B cell (primary cell): ENCODE measurements at regions not wholly inside any gene's neighbourhood (a gene's known extent, or its start where the extent isn't known, plus 50 kb on each side); places are given as distances from the start of the nearest gene placed in this dataset.

ENCODE experiments used
- ATAC-seq: fragments of 200-7000 bp; cut with Tn5 transposase; one replicate; pipeline ENCODE4 v1.10.0; 2021; ENCODE audit warnings: low read depth, mild to moderate bottlenecking, moderate number of reproducible peaks, moderate library complexity
- CTCF ChIA-PET: fragments of 350-600 bp; sonication (Branson Sonifier 250); formaldehyde crosslinking; loops from one replicate; lab custom pipeline; 2021; ENCODE audit warnings: antibody characterized with exemption, inconsistent platforms; lab: Charles Lee
- POLR2A ChIA-PET: fragments of 350-600 bp; sonication (Branson Sonifier 250); formaldehyde crosslinking; loops from one replicate; lab custom pipeline; 2021; ENCODE audit warnings: antibody characterized with exemption; lab: Charles Lee
- DNase-seq: peaks from one replicate; pipeline ENCODE4 v3.0.0; 2013
- H2AFZ ChIP-seq: 2 replicates; pipeline ENCODE4 v1.6.1; 2012; ENCODE audit warnings: mild to moderate bottlenecking, low read depth, low read length; ENCODE audit not compliant: insufficient read depth, poor library complexity, severe bottlenecking
- H3K27ac ChIP-seq, 2 donors: 1 replicate in 1 of 2; 2 replicates in 1 of 2; pipeline ENCODE4 v1.5.1; 2012 to 2013; ENCODE audit warnings: low read length in 2 of 2, mild to moderate bottlenecking in 2 of 2, moderate library complexity in 1 of 2
- H3K27me3 ChIP-seq, 4 experiments: fragments of 200-600 bp in 1 of 4; sonication (generic) in 1 of 4; replicated peaks in 1 of 4; 1 replicate in 2 of 4; 2 replicates in 2 of 4; pipeline versions ENCODE4 v1.6.1 to v1.7.0; 2013 to 2016; ENCODE audit warnings: low read length in 3 of 4, mild to moderate bottlenecking in 2 of 4, mixed read lengths in 1 of 4, moderate library complexity in 1 of 4; ENCODE audit not compliant: insufficient read depth in 4 of 4, control insufficient read depth in 3 of 4; ENCODE audit errors: control extremely low read depth in 1 of 4
- H3K36me3 ChIP-seq, 2 experiments: replicated peaks in 1 of 2; 1 replicate in 1 of 2; 2 replicates in 1 of 2; pipeline versions ENCODE4 v1.6.1 to v1.7.1; 2013; ENCODE audit warnings: low read length in 1 of 2; ENCODE audit not compliant: insufficient read depth in 2 of 2, control insufficient read depth in 1 of 2; ENCODE audit errors: control extremely low read depth in 1 of 2, extremely low read depth in 1 of 2
- H3K4me1 ChIP-seq, 2 donors: fragments of 200-600 bp in 1 of 2; sonication (generic) in 1 of 2; 1 replicate in 1 of 2; 2 replicates in 1 of 2; pipeline versions ENCODE4 v1.5.1 to v1.6.1; 2013 to 2017; ENCODE audit warnings: low read length in 2 of 2; ENCODE audit not compliant: control insufficient read depth in 2 of 2, insufficient read depth in 2 of 2
- H3K4me2 ChIP-seq: replicated peaks from 2 replicates; pipeline ENCODE3; 2012; ENCODE audit warnings: mild to moderate bottlenecking, low read depth, low read length; ENCODE audit not compliant: poor library complexity, severe bottlenecking
- H3K4me3 ChIP-seq, 5 experiments: fragments of 200-600 bp in 1 of 5; sonication (generic) in 1 of 5; 1 replicate in 3 of 5; 2 replicates in 2 of 5; pipeline versions ENCODE4 v1.5.1 to v1.7.0; 2011 to 2016; ENCODE audit warnings: low read length in 4 of 5, mild to moderate bottlenecking in 4 of 5, low read depth in 2 of 5, control low read depth in 1 of 5, moderate library complexity in 1 of 5; ENCODE audit not compliant: insufficient read depth in 1 of 5; ENCODE audit errors: control extremely low read depth in 1 of 5, extremely low read depth in 1 of 5
- H3K79me2 ChIP-seq: fragments of 200-600 bp; sonication (generic); one replicate; pipeline ENCODE4 v1.6.0; 2016; ENCODE audit warnings: low read length; ENCODE audit not compliant: control insufficient read depth, insufficient read depth
- H3K9ac ChIP-seq: fragments of 200-600 bp; sonication (generic); 2 replicates; pipeline ENCODE4 v1.6.1; 2017; ENCODE audit warnings: mild to moderate bottlenecking, low read length, moderate library complexity
- H3K9me3 ChIP-seq, 3 donors: one replicate each; pipeline versions ENCODE4 v1.6.1 to v1.7.1; 2013; ENCODE audit warnings: low read length in 2 of 3; ENCODE audit not compliant: control insufficient read depth in 2 of 3, insufficient read depth in 1 of 3; ENCODE audit errors: control extremely low read depth in 1 of 3
- H4K20me1 ChIP-seq: 2 replicates; pipeline ENCODE4 v1.6.0; 2012; ENCODE audit warnings: mild to moderate bottlenecking, low read length; ENCODE audit not compliant: insufficient read depth, control insufficient read depth, poor library complexity, severe bottlenecking
- H3K27ac Mint-ChIP-seq: one replicate; pipeline ENCODE4 v1.8.0; 2021; ENCODE audit warnings: mixed read lengths
- H3K27me3 Mint-ChIP-seq: one replicate; pipeline ENCODE4 v1.8.0; 2021; ENCODE audit warnings: mixed read lengths
- H3K4me1 Mint-ChIP-seq: one replicate; pipeline ENCODE4 v1.8.0; 2021; ENCODE audit warnings: mixed read lengths
- H3K4me3 Mint-ChIP-seq: one replicate; pipeline ENCODE4 v1.8.0; 2021; ENCODE audit warnings: mixed read lengths
- H3K9me3 Mint-ChIP-seq: one replicate; pipeline ENCODE4 v1.8.0; 2022; ENCODE audit warnings: mixed read lengths; ENCODE audit not compliant: insufficient read depth
- EZH2 ChIP-seq: IDR thresholded peaks from 2 replicates; pipeline ENCODE4 v1.6.1; 2012; ENCODE audit warnings: borderline replicate concordance, low read depth, mild to moderate bottlenecking, moderate library complexity, low read length; ENCODE audit not compliant: insufficient read depth, poor library complexity, severe bottlenecking
- WGBS: methylation state at CpG from one replicate; pipeline ENCODE4 v1.1.5; 2013; ENCODE audit warnings: missing lambda C conversion rate; ENCODE audit not compliant: insufficient coverage; 5-methylcytosine and 5-hydroxymethylcytosine counted together
- intact Hi-C: fragments of 100-400 bp; cut with micrococcal nuclease; formaldehyde crosslinking; loops from one replicate; pipeline ENCODE4 v1.10.0; 2022
- TF ChIP-seq, protein P1 (sequence below): fragments of 200-600 bp; IDR thresholded peaks from one replicate; pipeline ENCODE4 v1.8.0; 2022; ENCODE audit warnings: antibody characterized with exemption, mild to moderate bottlenecking

DNA sequence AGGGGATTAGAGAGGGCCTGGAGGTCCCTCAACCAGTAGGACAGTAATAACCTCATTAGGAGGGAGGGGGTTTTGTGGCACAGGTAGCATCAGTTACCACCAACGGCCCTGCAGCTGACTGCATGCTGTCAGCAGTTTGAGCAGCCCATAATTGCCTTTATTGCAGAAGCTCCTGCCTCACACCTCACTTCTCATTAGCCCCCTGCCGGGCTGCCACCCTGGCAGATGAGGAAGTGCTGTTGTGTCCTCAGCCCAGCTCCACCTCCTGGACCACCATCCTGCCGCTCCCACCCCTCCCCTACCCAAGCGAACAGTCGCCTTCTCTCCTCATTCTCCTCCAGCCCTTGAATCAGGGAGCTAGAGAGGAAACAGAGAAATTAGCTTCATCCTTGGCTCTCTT, 237.4 kb downstream of the LMX1A start:
- Histone ChIP-seq H3K9me3 (no peaks in the 10 kb centered on the region), H3K27ac (no peak overlapping the region), H3K36me3 (no peaks in the 10 kb centered on the region), H3K79me2 (no peaks in the 10 kb centered on the region), H3K9ac (no peak overlapping the region), H3K4me1 (no peaks in the 10 kb centered on the region), H3K4me3 (no peak overlapping the region), H4K20me1 (no peaks in the 10 kb centered on the region), H3K4me2 (no peak overlapping the region), H2AFZ (no peak overlapping the region), H3K27me3 (peaks cover 0 to 12% (median 2%) of the 10 kb centered on the region in 4 experiments)
- Mint-ChIP-seq H3K4me3 (no peak overlapping the region), H3K27me3 (peaks cover 40% of the 10 kb centered on the region), H3K9me3 (no peaks in the 10 kb centered on the region), H3K4me1 (no peaks in the 10 kb centered on the region), H3K27ac (no peak overlapping the region)
- ChIA-PET POLR2A (no interaction called here), CTCF (interaction anchor here (1.0 to 1.7 kb wide), 3 partner anchors 10 to 473 kb away, joined by 3 to 5 read pairs (median 4); no protein-coding TSS in a partner anchor)
- whole genome bisulfite sequencing: 10% methylated on average over 2 of the region's 5 CpGs
- DNase-seq: no peak
- TF ChIP-seq, protein P1, sequence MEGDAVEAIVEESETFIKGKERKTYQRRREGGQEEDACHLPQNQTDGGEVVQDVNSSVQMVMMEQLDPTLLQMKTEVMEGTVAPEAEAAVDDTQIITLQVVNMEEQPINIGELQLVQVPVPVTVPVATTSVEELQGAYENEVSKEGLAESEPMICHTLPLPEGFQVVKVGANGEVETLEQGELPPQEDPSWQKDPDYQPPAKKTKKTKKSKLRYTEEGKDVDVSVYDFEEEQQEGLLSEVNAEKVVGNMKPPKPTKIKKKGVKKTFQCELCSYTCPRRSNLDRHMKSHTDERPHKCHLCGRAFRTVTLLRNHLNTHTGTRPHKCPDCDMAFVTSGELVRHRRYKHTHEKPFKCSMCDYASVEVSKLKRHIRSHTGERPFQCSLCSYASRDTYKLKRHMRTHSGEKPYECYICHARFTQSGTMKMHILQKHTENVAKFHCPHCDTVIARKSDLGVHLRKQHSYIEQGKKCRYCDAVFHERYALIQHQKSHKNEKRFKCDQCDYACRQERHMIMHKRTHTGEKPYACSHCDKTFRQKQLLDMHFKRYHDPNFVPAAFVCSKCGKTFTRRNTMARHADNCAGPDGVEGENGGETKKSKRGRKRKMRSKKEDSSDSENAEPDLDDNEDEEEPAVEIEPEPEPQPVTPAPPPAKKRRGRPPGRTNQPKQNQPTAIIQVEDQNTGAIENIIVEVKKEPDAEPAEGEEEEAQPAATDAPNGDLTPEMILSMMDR: no peak
- no peak for TF ChIP-seq EZH2
- intact Hi-C loops: loop anchor here (10.0 kb wide), 1 partner anchor 476 kb away; no protein-coding TSS in a partner anchor
- no peak for ATAC-seq

DNA sequence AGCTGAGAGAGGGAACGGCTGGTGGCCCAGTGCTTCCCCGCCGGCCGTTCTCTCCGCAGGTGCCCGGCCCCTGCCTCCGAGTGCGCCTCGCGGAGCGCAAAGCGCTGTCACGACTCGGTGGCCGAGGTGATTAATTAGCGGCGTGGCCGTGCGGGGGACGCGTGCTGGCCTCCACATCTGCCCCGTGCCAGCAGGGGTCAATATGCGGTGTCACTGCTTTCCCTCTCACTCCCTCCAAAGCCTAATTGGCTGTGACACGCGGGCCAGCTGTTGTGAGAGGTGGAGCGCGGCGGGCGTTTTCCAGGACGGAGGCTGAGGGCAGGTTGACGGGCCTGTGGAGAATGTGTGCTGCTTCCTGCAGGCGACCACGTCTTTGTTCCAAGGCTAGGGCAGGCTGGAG, 239.0 kb downstream of the LMX1A start:
- H3K4me1 ChIP-seq: no peaks in the 10 kb centered on the region
- TF ChIP-seq EZH2: no peak
- TF ChIP-seq, protein P1: no peak
- CTCF ChIA-PET: interaction anchor here (1.7 kb wide), 1 partner anchor 475 kb away, joined by 4 read pairs; no protein-coding TSS in a partner anchor
- H3K36me3 ChIP-seq: no peaks in the 10 kb centered on the region
- H4K20me1 ChIP-seq: no peaks in the 10 kb centered on the region
- no peak overlapping the region for H2AFZ ChIP-seq
- peaks cover 38% of the 10 kb centered on the region for H3K27me3 Mint-ChIP-seq
- intact Hi-C loops: loop anchor here (10.0 kb wide), 1 partner anchor 477 kb away; no protein-coding TSS in a partner anchor
- no peak overlapping the region for H3K27ac ChIP-seq
- H3K9me3 ChIP-seq: no peaks in the 10 kb centered on the region
- H3K9ac ChIP-seq: no peak overlapping the region
- no peaks in the 10 kb centered on the region for H3K9me3 Mint-ChIP-seq
- POLR2A ChIA-PET: no interaction called here
- no peaks in the 10 kb centered on the region for H3K4me1 Mint-ChIP-seq
- no peaks in the 10 kb centered on the region for H3K79me2 ChIP-seq
- WGBS: 7% methylated on average over 32 of the region's 33 CpGs
- DNase-seq (no peak), ATAC-seq (no peak)
- no peak overlapping the region for H3K4me2 ChIP-seq
- no peak overlapping the region for H3K4me3 Mint-ChIP-seq
- H3K27ac Mint-ChIP-seq: no peak overlapping the region
- peaks cover 0 to 12% (median 0%) of the 10 kb centered on the region in 4 experiments for H3K27me3 ChIP-seq
- no peak overlapping the region for H3K4me3 ChIP-seq
